ENCODE measurements at regions not wholly inside any gene's neighbourhood (a gene's known extent, or its start where the extent isn't known, plus 50 kb on each side); places are given as distances from the start of the nearest gene placed in this dataset.

DNA sequence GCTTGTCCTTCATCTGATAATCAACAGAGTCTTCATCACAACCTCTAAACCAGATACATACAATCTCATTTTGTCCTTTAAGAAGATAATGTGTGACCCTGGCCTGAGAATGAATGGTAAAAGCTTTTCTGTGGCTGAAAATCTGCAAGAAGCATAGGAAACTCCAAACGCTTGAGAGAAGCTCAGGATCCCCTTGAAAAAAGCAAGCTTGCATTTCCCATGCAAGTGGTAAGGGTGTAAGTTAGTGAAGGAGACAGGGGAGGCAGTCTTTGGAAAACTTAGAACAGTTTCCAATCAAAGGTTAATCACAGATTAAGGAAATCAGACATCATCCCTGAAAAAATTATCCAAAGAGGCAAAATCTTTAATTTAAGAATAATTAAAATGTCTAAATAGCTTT, 413.6 kb upstream of the SALL3 start:
- TF ChIP-seq, protein P1, sequence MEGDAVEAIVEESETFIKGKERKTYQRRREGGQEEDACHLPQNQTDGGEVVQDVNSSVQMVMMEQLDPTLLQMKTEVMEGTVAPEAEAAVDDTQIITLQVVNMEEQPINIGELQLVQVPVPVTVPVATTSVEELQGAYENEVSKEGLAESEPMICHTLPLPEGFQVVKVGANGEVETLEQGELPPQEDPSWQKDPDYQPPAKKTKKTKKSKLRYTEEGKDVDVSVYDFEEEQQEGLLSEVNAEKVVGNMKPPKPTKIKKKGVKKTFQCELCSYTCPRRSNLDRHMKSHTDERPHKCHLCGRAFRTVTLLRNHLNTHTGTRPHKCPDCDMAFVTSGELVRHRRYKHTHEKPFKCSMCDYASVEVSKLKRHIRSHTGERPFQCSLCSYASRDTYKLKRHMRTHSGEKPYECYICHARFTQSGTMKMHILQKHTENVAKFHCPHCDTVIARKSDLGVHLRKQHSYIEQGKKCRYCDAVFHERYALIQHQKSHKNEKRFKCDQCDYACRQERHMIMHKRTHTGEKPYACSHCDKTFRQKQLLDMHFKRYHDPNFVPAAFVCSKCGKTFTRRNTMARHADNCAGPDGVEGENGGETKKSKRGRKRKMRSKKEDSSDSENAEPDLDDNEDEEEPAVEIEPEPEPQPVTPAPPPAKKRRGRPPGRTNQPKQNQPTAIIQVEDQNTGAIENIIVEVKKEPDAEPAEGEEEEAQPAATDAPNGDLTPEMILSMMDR (conservative IDR thresholded peaks at IDR 0.05; ENCODE audit: low read depth, low read length): no peak
- no peak for DNase-seq (ENCODE audit: low read depth)
- no peak overlapping the region for H3K4me3 ChIP-seq (ENCODE audit: low read depth, low read length)

DNA sequence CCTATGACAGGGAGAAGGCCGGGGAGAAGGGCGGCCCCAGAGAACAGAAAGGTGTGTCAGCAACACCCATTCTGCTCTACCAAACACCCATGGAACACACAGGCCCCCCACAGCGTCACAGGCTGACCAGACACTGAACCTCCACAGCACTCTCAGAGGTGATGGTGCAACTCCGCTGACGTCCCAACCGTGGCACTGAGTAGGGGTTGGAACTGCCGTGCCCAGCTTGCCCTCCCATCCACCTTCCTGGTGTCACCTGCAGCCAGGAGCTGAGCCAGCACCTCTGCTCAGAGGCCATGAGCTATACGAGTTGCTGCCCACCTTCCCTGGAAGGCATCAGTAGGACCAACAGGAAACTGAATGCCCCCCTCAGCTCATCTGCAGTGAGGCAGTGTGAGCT, 412.9 kb upstream of the SALL3 start:
- DNase-seq (ENCODE audit: low read depth): no peak
- TF ChIP-seq, protein P1 (conservative IDR thresholded peaks at IDR 0.05; ENCODE audit: low read depth, low read length): no peak
- no peak overlapping the region for H3K4me3 ChIP-seq (ENCODE audit: low read depth, low read length)

DNA sequence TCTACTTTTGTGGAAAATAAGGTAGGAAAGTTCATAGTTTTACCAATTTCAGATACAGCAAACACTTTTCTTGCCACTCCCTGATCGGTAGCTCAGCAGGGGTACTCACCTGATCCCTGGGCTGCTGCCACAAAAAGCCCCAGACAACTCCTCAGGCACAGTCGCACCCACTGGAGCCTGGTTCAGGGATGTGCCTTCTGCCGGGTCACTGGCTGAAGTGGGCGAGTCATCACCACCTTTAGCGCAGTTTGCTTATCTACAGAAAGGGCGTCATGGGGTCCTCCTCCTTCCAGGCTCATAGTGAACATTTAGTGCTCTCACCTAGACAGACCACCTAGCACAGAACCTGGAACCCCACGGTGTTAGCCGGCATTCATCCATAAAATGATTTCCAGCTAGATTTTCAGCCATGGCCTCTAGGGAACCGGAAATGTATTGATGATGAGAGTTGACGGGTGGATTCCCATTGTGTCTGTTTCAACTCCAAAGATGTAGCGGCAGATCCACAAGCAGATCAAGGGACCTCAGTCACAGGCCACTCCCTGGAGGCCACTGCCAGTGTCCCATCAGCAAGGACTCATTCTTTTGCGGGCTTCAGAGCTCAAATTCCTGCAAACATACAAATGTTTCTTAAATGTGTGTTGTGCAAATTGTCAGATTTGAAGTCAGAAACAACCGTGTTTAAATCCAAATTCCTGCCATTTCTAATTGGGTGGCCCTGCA, 408.4 kb upstream of the SALL3 start:
- DNase-seq (ENCODE audit: low read depth): no peak
- H3K4me3 ChIP-seq (ENCODE audit: low read depth, low read length): no peak overlapping the region
- TF ChIP-seq, protein P1 (conservative IDR thresholded peaks at IDR 0.05; ENCODE audit: low read depth, low read length): no peak

DNA sequence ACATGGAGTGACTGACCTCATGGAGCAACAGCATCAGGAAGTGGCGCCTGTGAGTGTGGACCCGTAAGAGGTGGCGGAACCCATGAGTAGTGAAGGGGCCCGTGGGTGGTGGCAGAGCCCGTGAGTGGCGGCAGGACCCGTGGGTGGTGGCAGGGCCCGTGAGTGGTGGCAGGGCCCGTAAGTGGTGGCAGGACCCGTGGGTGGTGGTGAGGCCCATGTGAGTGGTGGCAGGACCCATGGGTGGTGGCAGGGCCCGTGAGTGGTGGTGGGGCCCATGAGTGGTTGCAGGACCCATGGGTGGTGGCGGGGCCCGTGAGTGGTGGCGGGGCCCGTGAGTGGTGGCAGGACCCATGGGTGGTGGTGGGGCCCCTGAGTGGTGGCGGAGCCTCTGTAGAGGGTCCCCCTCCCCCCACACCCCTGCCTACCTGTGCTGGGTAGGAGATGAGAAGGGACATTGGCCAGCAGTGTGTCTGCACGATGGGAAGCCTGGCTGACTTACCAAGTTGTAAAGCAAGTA, 407.7 kb upstream of the SALL3 start:
- no peak overlapping the region for H3K4me3 ChIP-seq (ENCODE audit: low read depth, low read length)
- no peak for DNase-seq (ENCODE audit: low read depth)
- TF ChIP-seq, protein P1 (conservative IDR thresholded peaks at IDR 0.05; ENCODE audit: low read depth, low read length): no peak

DNA sequence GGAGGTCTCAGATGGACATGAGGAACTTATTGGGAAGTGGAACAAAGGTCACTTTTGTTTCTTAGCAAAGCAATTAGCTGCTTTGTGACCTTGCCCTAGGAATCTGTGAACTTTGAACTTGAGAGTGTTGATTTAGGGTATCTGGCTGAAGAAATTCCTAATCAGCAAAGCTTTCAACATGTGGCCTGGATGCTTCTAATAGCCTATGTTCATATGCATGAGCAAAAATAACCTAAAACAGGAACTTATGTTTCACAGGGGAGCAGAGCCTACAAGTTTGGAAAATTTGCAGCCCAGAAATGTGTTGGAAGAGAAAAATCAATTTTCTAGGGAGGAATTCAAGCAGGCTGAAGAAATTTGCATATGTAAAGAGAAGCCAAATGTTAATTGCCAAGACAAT, 405.8 kb upstream of the SALL3 start:
- no peak overlapping the region for H3K4me3 ChIP-seq (ENCODE audit: low read depth, low read length)
- no peak for DNase-seq (ENCODE audit: low read depth)
- TF ChIP-seq, protein P1 (conservative IDR thresholded peaks at IDR 0.05; ENCODE audit: low read depth, low read length): no peak

DNA sequence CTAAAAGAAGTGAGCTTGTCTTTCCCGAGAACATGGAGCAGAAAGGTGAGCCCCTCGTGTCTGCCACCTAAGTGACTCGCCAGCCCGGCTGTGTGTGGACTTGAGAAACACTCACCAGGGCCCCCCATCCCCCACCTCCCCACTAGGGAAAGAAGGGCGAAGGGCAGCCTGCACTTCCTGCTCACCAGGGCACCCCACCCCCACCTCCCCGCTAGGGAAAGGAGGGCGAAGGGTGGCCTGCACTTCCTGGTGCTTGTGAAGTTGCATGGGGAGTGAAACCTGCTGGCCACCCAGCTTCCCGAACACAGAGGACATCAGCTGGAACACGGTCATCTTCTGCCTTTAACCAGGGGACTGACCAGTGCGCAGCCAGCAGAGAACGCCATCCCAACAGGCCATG, 402.7 kb upstream of the SALL3 start:
- H3K4me3 ChIP-seq (ENCODE audit: low read depth, low read length): no peak overlapping the region
- TF ChIP-seq, protein P1 (conservative IDR thresholded peaks at IDR 0.05; ENCODE audit: low read depth, low read length): no peak
- no peak for DNase-seq (ENCODE audit: low read depth)

DNA sequence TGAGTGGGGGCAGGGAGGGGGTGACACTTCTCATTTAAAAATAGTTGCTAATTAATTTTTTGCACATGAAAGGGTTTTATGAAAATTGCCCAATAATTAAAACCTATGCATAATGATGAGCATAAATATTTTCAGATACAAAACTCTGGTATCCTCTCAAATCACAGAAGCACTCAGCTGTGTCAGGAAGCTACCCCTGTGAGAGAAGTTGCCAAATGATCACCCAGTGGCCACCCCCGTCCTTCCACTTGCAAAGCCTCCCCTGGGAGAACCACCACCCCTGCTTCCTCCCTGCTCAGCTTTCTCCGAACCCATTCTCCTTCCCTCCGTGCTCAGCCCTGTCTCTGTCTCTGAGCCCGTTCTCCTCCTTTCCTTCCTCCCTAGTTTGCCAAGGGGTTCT, 400.2 kb upstream of the SALL3 start:
- DNase-seq (ENCODE audit: low read depth): no peak
- H3K4me3 ChIP-seq (ENCODE audit: low read depth, low read length): no peak overlapping the region
- TF ChIP-seq, protein P1 (conservative IDR thresholded peaks at IDR 0.05; ENCODE audit: low read depth, low read length): no peak
